Fibroblast of skin of right biceps (primary cell): ENCODE measurements at regions not wholly inside any gene's neighbourhood (a gene's known extent, or its start where the extent isn't known, plus 50 kb on each side); places are given as distances from the start of the nearest gene placed in this dataset.
"Not testable (repeated sequence)": the region's sequence is repeated elsewhere in the genome, so short reads cannot be mapped to it uniquely, and the experiment has no call there.

ENCODE experiments used
- DNase-seq: peaks from one replicate; pipeline ENCODE4 v3.0.0-alpha.2; 2013

DNA sequence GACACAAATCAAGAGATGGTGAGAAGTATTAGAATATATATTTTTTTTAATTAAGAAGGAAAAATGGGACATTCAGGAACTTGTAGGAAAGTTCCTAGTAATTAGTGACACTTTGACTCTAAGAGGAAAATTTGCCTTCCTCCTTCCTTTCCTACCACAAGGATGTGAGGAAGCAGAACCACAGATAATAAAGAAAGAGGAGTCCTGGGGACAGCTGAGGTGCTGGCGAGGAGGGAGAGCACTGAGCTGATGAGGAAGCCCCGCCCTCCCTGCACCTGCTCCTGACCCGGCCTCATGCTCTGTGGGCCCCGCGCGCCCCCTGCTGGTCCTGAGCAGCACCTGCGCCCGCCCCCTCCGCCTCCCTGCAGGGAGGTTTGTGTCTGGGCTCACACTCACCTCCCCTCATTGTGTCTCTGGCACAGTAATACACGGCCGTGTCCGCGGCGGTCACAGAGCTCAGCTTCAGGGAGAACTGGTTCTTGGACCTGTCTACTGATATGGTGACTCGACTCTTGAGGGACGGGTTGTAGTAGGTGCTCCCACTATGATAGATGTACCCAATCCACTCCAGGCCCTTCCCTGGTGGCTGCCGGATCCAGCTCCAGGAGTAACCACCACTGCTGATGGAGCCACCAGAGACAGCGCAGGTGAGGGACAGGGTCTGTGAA is 822.6 kb downstream of the TMEM121 start:
- DNase-seq, result not testable (repeated sequence)

- not testable (repeated sequence) for DNase-seq
These were observed 823.5 kb downstream of the TMEM121 start for GRCh38 chr14:106349678-106350457.

GRCh38 chr14:106355007-106355791 is 828.8 kb downstream of the TMEM121 start:
- DNase-seq, result not testable (repeated sequence)

DNA sequence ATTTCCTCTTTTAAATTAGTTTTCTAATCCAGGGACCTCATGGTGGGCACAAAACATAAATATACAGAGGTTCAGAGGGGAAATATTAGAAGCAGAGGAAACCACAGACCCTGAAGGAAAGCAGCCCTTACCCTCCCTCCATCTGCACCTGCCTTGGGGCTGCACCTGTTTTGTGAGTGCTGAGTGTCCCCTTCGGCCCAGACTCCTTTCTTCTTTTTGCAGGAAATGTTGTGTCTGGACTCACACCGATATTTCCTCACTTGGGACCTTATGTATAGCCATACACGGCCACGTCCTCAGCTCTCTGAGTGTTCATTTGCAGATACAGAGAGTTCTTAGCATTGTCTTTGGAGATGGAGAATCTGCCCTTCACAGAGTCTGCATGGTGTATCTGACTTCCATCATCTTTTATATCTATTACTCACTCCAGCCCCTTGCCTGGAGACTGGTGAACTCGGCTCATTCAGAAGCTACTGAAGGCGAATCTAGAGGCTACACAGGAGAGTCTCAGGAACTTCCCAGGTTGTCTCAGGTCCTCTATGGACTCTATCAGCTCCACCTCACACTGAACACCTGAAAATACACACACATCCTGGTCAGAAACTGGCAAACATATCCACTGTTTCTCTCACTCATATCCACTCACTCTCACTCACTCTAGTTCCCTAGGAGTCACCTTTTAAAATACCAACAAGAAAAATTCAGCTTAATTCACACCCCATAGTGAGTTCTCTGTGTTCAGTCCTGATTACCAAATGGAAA is 829.7 kb downstream of the TMEM121 start:
- DNase-seq, result not testable (repeated sequence)

DNA sequence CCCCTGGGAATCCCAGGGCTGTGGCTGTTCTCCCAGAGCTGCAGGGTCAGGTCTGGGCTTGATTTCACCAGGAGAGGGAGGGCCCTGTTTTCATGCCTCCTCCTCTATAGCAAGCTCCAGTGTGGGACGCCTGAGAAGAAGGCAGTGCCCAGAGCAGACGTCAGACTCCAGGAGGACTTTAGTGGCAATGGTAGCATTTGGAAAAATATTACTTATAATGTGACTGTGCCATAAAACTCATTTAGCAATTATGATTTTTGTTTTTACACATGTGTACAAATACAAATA is 830.2 kb downstream of the TMEM121 start:
- DNase-seq, result not testable (repeated sequence)

DNA sequence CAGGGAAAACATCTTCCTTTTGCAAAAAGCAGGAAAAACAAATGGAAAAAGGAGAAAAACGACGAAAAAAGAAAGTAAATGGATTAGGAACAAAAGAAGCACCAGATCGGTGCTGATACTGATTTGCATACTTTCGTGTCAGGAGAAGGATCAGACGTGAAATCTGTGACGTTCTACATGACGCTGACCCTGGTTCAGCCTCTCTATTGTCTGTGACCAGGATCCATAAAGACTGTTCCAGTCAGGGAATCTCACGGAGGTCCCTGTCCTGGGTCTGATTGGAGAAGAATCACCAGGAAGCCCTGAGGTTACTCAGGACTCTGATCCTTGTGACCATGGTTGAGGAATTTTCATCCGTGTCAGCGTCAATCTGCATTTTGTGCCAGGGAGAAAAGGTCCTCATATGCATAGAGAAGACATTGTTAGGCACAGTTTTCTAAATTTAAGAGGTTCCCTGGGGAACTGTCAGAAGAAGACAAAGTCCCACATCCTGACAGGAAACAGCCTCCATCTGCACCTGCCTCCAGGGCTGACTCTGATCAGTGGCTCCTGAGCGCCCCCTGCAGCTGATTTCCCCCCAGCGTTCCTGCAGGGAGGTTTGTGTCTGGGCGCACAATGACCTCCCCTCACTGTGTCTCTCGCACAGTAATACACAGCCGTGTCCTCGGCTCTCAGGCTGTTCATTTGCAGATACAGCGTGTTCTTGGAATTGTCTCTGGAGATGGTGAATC is 832.9 kb downstream of the TMEM121 start:
- DNase-seq, result not testable (repeated sequence)

- DNase-seq, result not testable (repeated sequence)
These were observed 839.0 kb downstream of the TMEM121 start for GRCh38 chr14:106365371-106365770.

GRCh38 chr14:106365894-106366293 is 839.5 kb downstream of the TMEM121 start:
- not testable (repeated sequence) for DNase-seq

GRCh38 chr14:106366971-106367370 is 840.6 kb downstream of the TMEM121 start:
- not testable (repeated sequence) for DNase-seq

DNA sequence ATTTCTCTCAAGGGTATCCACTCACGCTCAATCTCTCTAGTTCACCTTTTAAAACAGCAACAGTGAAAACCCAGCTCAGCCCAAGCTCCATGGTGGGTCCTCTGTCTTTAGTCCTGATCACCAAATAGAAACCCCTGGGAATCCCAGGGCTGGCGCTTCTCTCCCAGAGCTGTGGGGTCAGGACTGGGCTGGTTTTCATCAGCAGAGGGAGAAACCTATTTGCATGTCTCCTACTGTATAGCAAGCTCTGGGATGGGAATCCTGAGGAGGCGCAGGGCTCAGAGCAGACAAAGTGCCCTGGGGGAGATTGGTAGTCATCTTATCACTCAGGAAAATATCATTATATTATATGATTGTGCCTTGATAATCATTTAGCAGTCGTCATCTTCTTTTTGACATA is 843.1 kb downstream of the TMEM121 start:
- DNase-seq, result not testable (repeated sequence)

DNA sequence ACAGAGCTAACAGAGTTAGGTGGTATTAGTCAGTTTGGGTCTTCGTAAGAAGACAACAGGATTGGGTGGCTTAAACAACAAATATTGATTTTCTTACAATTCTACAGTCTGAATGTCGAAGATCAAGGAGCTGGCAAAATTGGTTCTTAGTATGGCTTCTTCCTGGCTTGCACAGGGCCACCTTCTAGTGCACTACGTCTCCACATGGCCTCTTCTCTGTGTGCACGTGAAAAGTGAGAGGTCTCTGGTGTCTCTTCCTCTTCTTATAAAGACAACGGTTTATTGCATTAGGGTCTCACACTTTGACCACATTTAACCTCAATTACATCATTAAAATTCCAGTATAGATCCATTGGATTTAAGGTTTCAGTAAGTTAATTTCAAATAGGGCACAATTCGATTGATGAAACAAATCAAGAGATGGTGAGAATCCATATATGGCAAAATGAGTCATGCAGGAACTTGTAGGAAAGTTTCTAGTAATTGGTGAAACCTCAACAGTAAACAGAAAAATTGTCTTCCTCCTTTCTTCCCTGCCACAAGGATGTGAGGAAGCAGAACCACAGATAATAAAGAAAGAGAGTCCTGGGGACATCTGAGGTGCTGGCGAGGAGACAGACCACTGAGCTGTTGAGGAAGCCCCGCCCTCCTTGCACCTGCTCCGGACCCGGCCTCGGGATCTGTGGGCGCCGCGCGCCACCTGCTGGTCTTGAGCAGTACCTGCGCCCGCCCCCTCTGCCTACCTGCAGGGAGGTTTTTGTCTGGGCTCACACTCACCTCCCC is 846.7 kb downstream of the TMEM121 start:
- no peak for DNase-seq

DNA sequence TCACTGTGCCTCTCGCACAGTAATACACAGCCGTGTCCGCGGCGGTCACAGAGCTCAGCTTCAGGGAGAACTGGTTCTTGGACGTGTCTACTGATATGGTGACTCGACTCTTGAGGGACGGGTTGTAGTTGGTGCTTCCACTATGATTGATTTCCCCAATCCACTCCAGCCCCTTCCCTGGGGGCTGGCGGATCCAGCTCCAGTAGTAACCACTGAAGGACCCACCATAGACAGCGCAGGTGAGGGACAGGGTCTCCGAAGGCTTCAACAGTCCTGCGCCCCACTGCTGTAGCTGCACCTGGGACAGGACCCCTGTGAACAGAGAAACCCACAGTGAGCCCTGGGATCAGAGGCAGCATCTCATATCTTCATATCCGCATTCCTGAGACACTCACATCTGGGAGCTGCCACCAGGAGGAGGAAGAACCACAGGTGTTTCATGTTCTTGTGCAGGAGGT is 847.3 kb downstream of the TMEM121 start:
- not testable (repeated sequence) for DNase-seq

GRCh38 chr14:106377432-106377831 is 851.0 kb downstream of the TMEM121 start:
- DNase-seq, result no peak

GRCh38 chr14:106378191-106378590 is 851.8 kb downstream of the TMEM121 start:
- DNase-seq, result no peak

DNA sequence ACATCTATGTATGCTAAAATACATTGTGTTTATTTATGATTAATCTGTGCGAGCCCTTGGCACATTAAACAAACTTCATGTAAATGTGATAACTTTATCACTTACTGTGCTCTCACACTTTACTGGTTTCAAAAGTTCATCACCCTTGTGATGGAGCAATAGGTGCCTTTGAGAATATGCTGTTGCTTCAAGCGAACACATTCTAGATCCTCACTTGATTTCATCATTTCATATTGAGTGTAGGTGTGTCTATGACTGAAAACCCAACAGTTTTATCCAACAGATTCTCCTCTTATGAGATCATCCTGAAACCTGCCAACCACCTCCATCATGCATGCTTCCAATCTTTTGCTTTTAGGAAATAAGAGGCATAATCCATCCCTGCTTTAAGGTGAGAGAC is 854.4 kb downstream of the TMEM121 start:
- DNase-seq, result no peak

DNA sequence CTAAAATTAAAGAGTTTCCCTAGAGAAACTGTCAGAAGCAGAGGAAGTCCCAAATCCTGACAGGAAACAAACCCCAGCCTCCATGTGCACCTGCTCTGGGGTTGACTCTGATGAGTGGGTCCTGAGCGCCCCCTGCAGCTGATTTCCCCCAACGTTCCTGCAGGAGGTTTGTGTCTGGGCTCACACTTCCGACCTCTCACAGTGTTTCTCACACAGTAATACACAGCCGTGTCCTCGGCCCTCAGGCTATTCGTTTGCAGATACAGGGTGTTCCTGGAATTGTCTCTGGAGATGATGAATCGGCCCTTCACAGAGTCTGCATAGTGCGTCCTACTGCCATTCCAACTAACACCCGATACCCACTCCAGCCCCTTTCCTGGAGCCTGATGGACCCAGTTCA is 862.8 kb downstream of the TMEM121 start:
- DNase-seq, result not testable (repeated sequence)

- no peak for DNase-seq
These were observed 864.0 kb downstream of the TMEM121 start for GRCh38 chr14:106390401-106390800.

DNA sequence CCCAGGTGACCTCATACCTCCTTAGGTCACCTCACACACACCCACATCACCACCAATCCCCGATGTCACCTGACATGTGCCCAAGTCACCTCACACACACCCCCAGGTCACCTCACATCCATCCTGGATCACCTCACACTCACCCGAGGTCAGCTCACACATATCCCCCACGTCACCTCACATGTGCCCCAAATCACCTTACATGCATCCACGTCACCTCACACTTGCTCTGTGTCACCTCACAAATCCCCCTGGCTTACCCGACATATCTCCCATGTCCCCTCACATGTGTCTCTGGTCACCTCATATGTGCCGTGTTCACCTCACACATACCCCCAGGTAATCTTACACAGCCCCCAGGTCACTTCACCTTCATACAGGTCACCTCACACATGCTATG is 864.6 kb downstream of the TMEM121 start:
- no peak for DNase-seq

- no peak for DNase-seq
These were observed 867.4 kb downstream of the TMEM121 start for GRCh38 chr14:106393742-106394141.

DNA sequence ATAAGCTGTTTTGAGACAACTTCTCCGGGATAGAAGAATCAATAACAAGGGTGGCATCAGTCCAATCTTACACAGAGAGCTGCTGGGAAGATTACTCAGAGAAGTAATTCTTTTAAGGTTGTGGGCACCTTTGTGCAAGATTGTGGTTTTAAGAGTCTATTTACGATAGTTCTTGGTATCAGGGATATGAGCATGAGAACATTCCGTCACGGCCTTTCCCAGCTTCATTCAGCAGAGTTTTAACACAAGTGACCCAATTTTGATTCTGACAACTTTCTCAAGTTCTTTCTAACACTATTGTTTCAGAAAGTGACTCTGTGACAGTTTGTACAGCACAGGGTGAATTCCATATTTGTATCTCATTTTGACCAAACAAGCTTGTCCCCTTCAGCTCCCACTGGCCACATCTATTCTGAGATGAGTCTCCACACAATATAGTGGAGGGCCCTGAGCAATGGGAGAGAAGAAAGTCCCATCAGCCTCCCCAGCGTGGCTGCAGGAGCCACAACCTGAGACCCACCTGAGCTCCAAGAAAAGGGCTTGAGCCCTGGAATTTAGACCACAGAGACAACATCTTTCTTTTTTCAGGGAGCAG is 869.2 kb downstream of the TMEM121 start:
- DNase-seq, result no peak

GRCh38 chr14:106396999-106397398 is 870.6 kb downstream of the TMEM121 start:
- no peak for DNase-seq
